ENCODE measurements at regions not wholly inside any gene's neighbourhood (a gene's known extent, or its start where the extent isn't known, plus 50 kb on each side); places are given as distances from the start of the nearest gene placed in this dataset.

GRCh38 chr11:123273616-123274015, 78.6 kb upstream of the CLMP start:
- Mint-ChIP-seq H3K36me3 (no peaks in the 10 kb centered on the region), H3K4me3 (no peak overlapping the region), H3K27ac (no peak overlapping the region), H3K4me1 (no peaks in the 10 kb centered on the region), H3K27me3 (peaks cover 9% of the 10 kb centered on the region), H3K9me3 (no peaks in the 10 kb centered on the region)
- DNase-seq (ENCODE audit: low spot score in 2 of 2) (no peak), ATAC-seq (ENCODE audit: low read depth) (no peak)

- no peak for DNase-seq (ENCODE audit: low spot score in 2 of 2)
- no peak for ATAC-seq (ENCODE audit: low read depth)
- Mint-ChIP-seq H3K36me3 (no peaks in the 10 kb centered on the region), H3K4me1 (no peaks in the 10 kb centered on the region), H3K9me3 (no peaks in the 10 kb centered on the region), H3K27ac (no peak overlapping the region), H3K4me3 (no peak overlapping the region), H3K27me3 (peaks cover 9% of the 10 kb centered on the region)
Measured at GRCh38 chr11:123272565-123272964, 77.5 kb upstream of the CLMP start.

- peaks cover 21% of the 10 kb centered on the region for H3K27me3 Mint-ChIP-seq
- no peaks in the 10 kb centered on the region for H3K36me3 Mint-ChIP-seq
- no peak overlapping the region for H3K4me3 Mint-ChIP-seq
- no peaks in the 10 kb centered on the region for H3K9me3 Mint-ChIP-seq
- DNase-seq (ENCODE audit: low spot score in 2 of 2) (no peak), ATAC-seq (ENCODE audit: low read depth) (no peak)
- no peak overlapping the region for H3K27ac Mint-ChIP-seq
- peaks cover 2% of the 10 kb centered on the region for H3K4me1 Mint-ChIP-seq
Measured at GRCh38 chr11:123268156-123268555, 73.1 kb upstream of the CLMP start.

GRCh38 chr11:123265951-123266350, 70.9 kb upstream of the CLMP start:
- Mint-ChIP-seq H3K36me3 (no peaks in the 10 kb centered on the region), H3K4me3 (no peak overlapping the region), H3K27ac (no peak overlapping the region), H3K9me3 (no peaks in the 10 kb centered on the region), H3K4me1 (peaks cover 2% of the 10 kb centered on the region), H3K27me3 (peaks cover 21% of the 10 kb centered on the region)
- ATAC-seq (ENCODE audit: low read depth) (no peak), DNase-seq (ENCODE audit: low spot score in 2 of 2) (no peak)

- no peaks in the 10 kb centered on the region for H3K9me3 Mint-ChIP-seq
- ATAC-seq (ENCODE audit: low read depth) (no peak), DNase-seq (ENCODE audit: low spot score in 2 of 2) (no peak)
- H3K27ac Mint-ChIP-seq = no peak overlapping the region
- H3K4me1 Mint-ChIP-seq = peaks cover 2% of the 10 kb centered on the region
- no peak overlapping the region for H3K4me3 Mint-ChIP-seq
- peaks cover 22% of the 10 kb centered on the region for H3K27me3 Mint-ChIP-seq
- H3K36me3 Mint-ChIP-seq = no peaks in the 10 kb centered on the region
Measured at GRCh38 chr11:123264431-123264780, 69.4 kb upstream of the CLMP start.

GRCh38 chr11:123261345-123262106, 66.5 kb upstream of the CLMP start:
- DNase-seq (ENCODE audit: low spot score in 2 of 2) (no peak), ATAC-seq (ENCODE audit: low read depth) (peak; percentile 51)
- Mint-ChIP-seq H3K27ac (no peak overlapping the region), H3K4me1 (peaks cover 2% of the 10 kb centered on the region), H3K4me3 (peak overlapping the region; percentile 11), H3K36me3 (no peaks in the 10 kb centered on the region), H3K9me3 (no peaks in the 10 kb centered on the region), H3K27me3 (peaks cover 18% of the 10 kb centered on the region)

GRCh38 chr11:123260511-123261211, 65.6 kb upstream of the CLMP start:
- peaks cover 19% of the 10 kb centered on the region for H3K27me3 Mint-ChIP-seq
- peaks cover 2% of the 10 kb centered on the region for H3K4me1 Mint-ChIP-seq
- no peaks in the 10 kb centered on the region for H3K36me3 Mint-ChIP-seq
- H3K9me3 Mint-ChIP-seq = no peaks in the 10 kb centered on the region
- ATAC-seq (ENCODE audit: low read depth) (no peak), DNase-seq (ENCODE audit: low spot score in 2 of 2) (no peak)
- no peak overlapping the region for H3K4me3 Mint-ChIP-seq
- H3K27ac Mint-ChIP-seq = no peak overlapping the region

- Mint-ChIP-seq H3K27ac (no peak overlapping the region), H3K4me3 (no peak overlapping the region), H3K4me1 (no peaks in the 10 kb centered on the region), H3K27me3 (peaks cover 17% of the 10 kb centered on the region), H3K36me3 (no peaks in the 10 kb centered on the region), H3K9me3 (no peaks in the 10 kb centered on the region)
- ATAC-seq (ENCODE audit: low read depth) (no peak), DNase-seq (ENCODE audit: low spot score in 2 of 2) (no peak)
Measured at GRCh38 chr11:123258877-123259276, 63.8 kb upstream of the CLMP start.

- H3K36me3 Mint-ChIP-seq = no peaks in the 10 kb centered on the region
- peaks cover 14% of the 10 kb centered on the region for H3K27me3 Mint-ChIP-seq
- no peaks in the 10 kb centered on the region for H3K4me1 Mint-ChIP-seq
- no peak for DNase-seq (ENCODE audit: low spot score in 2 of 2)
- ATAC-seq (ENCODE audit: low read depth) = no peak
- no peak overlapping the region for H3K27ac Mint-ChIP-seq
- H3K9me3 Mint-ChIP-seq = no peaks in the 10 kb centered on the region
- no peak overlapping the region for H3K4me3 Mint-ChIP-seq
Measured at GRCh38 chr11:123257370-123257769, 62.3 kb upstream of the CLMP start.

- peaks cover 14% of the 10 kb centered on the region for H3K27me3 Mint-ChIP-seq
- no peak for ATAC-seq (ENCODE audit: low read depth)
- H3K36me3 Mint-ChIP-seq = no peaks in the 10 kb centered on the region
- no peaks in the 10 kb centered on the region for H3K4me1 Mint-ChIP-seq
- no peaks in the 10 kb centered on the region for H3K9me3 Mint-ChIP-seq
- DNase-seq (ENCODE audit: low spot score in 2 of 2) = no peak
- no peak overlapping the region for H3K27ac Mint-ChIP-seq
- H3K4me3 Mint-ChIP-seq = no peak overlapping the region
Measured at GRCh38 chr11:123255909-123256308, 60.9 kb upstream of the CLMP start.

- ATAC-seq (ENCODE audit: low read depth) (no peak), DNase-seq (ENCODE audit: low spot score in 2 of 2) (no peak)
- Mint-ChIP-seq H3K9me3 (no peaks in the 10 kb centered on the region), H3K27me3 (peaks cover 16% of the 10 kb centered on the region), H3K27ac (no peak overlapping the region), H3K4me1 (no peaks in the 10 kb centered on the region), H3K4me3 (no peak overlapping the region), H3K36me3 (no peaks in the 10 kb centered on the region)
Measured at GRCh38 chr11:123254357-123254756, 59.3 kb upstream of the CLMP start.

GRCh38 chr11:123253911-123254310, 58.9 kb upstream of the CLMP start:
- no peak overlapping the region for H3K4me3 Mint-ChIP-seq

GRCh38 chr11:123253223-123253622, 58.2 kb upstream of the CLMP start:
- H3K36me3 Mint-ChIP-seq = no peaks in the 10 kb centered on the region
- ATAC-seq (ENCODE audit: low read depth) (no peak), DNase-seq (ENCODE audit: low spot score in 2 of 2) (no peak)
- no peaks in the 10 kb centered on the region for H3K9me3 Mint-ChIP-seq
- no peak overlapping the region for H3K4me3 Mint-ChIP-seq
- no peak overlapping the region for H3K27ac Mint-ChIP-seq
- H3K27me3 Mint-ChIP-seq = peaks cover 19% of the 10 kb centered on the region
- no peaks in the 10 kb centered on the region for H3K4me1 Mint-ChIP-seq

More at GRCh38 chr11:123253911-123254310, 58.9 kb upstream of the CLMP start:
- Mint-ChIP-seq H3K9me3 (no peaks in the 10 kb centered on the region), H3K27ac (no peak overlapping the region), H3K27me3 (peaks cover 17% of the 10 kb centered on the region), H3K36me3 (no peaks in the 10 kb centered on the region), H3K4me1 (no peaks in the 10 kb centered on the region)
- DNase-seq (ENCODE audit: low spot score in 2 of 2) = no peak
- ATAC-seq (ENCODE audit: low read depth) = no peak

- Mint-ChIP-seq H3K36me3 (no peaks in the 10 kb centered on the region), H3K4me3 (no peak overlapping the region), H3K9me3 (no peaks in the 10 kb centered on the region), H3K27ac (no peak overlapping the region), H3K27me3 (peaks cover 22% of the 10 kb centered on the region), H3K4me1 (peaks cover 2% of the 10 kb centered on the region)
- no peak for DNase-seq (ENCODE audit: low spot score in 2 of 2)
- ATAC-seq (ENCODE audit: low read depth) = no peak
Measured at GRCh38 chr11:123251657-123252344, 56.8 kb upstream of the CLMP start.

All from memory B cell (primary cell).